Activated CD8-positive, alpha-beta T cell treated with anti-CD3 and anti-CD28 coated beads, Interleukin-2, amount 10 ng/mL, durations not matched to agents 7 days and 5 days (primary cell): ENCODE measurements at regions not wholly inside any gene's neighbourhood (a gene's known extent, or its start where the extent isn't known, plus 50 kb on each side); places are given as distances from the start of the nearest gene placed in this dataset.

Experiments
- ATAC-seq: fragments of 150-1000 bp; cut with Tn5 transposase; one replicate; pipeline ENCODE4 v1.10.0; 2021; ENCODE audit warnings: moderate library complexity
- CTCF ChIA-PET: fragments of 350-600 bp; sonication (Branson Sonifier 250); formaldehyde crosslinking; loops from one replicate; lab custom pipeline; 2021; ENCODE audit warnings: antibody characterized with exemption; lab: Charles Lee
- POLR2A ChIA-PET: fragments of 350-600 bp; sonication (Branson Sonifier 250); formaldehyde crosslinking; loops from one replicate; lab custom pipeline; 2021; ENCODE audit warnings: antibody characterized with exemption; lab: Charles Lee
- DNase-seq: peaks from one replicate; pipeline ENCODE4 v3.0.0-alpha.2; 2020
- H3K27ac Mint-ChIP-seq: one replicate; pipeline ENCODE4 v1.8.0; 2021; ENCODE audit warnings: mild to moderate bottlenecking, mixed read lengths
- H3K27me3 Mint-ChIP-seq: one replicate; pipeline ENCODE4 v1.8.0; 2021; ENCODE audit warnings: low read depth, mixed read lengths
- H3K36me3 Mint-ChIP-seq: one replicate; pipeline ENCODE4 v1.8.0; 2021; ENCODE audit warnings: low read depth, mixed read lengths
- H3K4me1 Mint-ChIP-seq: one replicate; pipeline ENCODE4 v1.8.0; 2021; ENCODE audit warnings: low read depth, mixed read lengths
- H3K4me3 Mint-ChIP-seq: one replicate; pipeline ENCODE4 v1.8.0; 2021; ENCODE audit warnings: mild to moderate bottlenecking, mixed read lengths
- H3K9me3 Mint-ChIP-seq: one replicate; pipeline ENCODE4 v1.8.0; 2022; ENCODE audit warnings: mixed read lengths; ENCODE audit not compliant: insufficient read depth

- no peak for DNase-seq
- no peaks in the 10 kb centered on the region for H3K4me1 Mint-ChIP-seq
- no peak overlapping the region for H3K4me3 Mint-ChIP-seq
- no peaks in the 10 kb centered on the region for H3K9me3 Mint-ChIP-seq
- POLR2A ChIA-PET, result no interaction called here
- no peaks in the 10 kb centered on the region for H3K27me3 Mint-ChIP-seq
- H3K36me3 Mint-ChIP-seq, result no peaks in the 10 kb centered on the region
- CTCF ChIA-PET, result no interaction called here
- no peak for ATAC-seq
- no peak overlapping the region for H3K27ac Mint-ChIP-seq
Measured at GRCh38 chr20:10978019-10978702, 304.4 kb upstream of the JAG1 start.

GRCh38 chr20:10978713-10979112, 304.9 kb upstream of the JAG1 start:
- DNase-seq, result no peak
- no peaks in the 10 kb centered on the region for H3K9me3 Mint-ChIP-seq
- H3K36me3 Mint-ChIP-seq, result no peaks in the 10 kb centered on the region
- no peak overlapping the region for H3K4me3 Mint-ChIP-seq
- no peaks in the 10 kb centered on the region for H3K4me1 Mint-ChIP-seq
- POLR2A ChIA-PET, result no interaction called here
- CTCF ChIA-PET, result no interaction called here
- no peaks in the 10 kb centered on the region for H3K27me3 Mint-ChIP-seq
- no peak for ATAC-seq
- H3K27ac Mint-ChIP-seq, result no peak overlapping the region

GRCh38 chr20:10982692-10983091, 308.9 kb upstream of the JAG1 start:
- ATAC-seq, result no peak
- DNase-seq, result no peak
- no peaks in the 10 kb centered on the region for H3K27me3 Mint-ChIP-seq
- no peak overlapping the region for H3K27ac Mint-ChIP-seq
- no peaks in the 10 kb centered on the region for H3K4me1 Mint-ChIP-seq
- H3K4me3 Mint-ChIP-seq, result no peak overlapping the region
- CTCF ChIA-PET, result no interaction called here
- POLR2A ChIA-PET, result no interaction called here
- no peaks in the 10 kb centered on the region for H3K9me3 Mint-ChIP-seq
- H3K36me3 Mint-ChIP-seq, result no peaks in the 10 kb centered on the region

GRCh38 chr20:10984294-10984693, 310.5 kb upstream of the JAG1 start:
- no peak for DNase-seq
- H3K36me3 Mint-ChIP-seq, result no peaks in the 10 kb centered on the region
- no peak overlapping the region for H3K4me3 Mint-ChIP-seq
- ChIA-PET CTCF (no interaction called here), POLR2A (no interaction called here)
- H3K4me1 Mint-ChIP-seq, result no peaks in the 10 kb centered on the region
- H3K27ac Mint-ChIP-seq, result no peak overlapping the region
- no peaks in the 10 kb centered on the region for H3K9me3 Mint-ChIP-seq
- H3K27me3 Mint-ChIP-seq, result no peaks in the 10 kb centered on the region
- ATAC-seq, result no peak

- no peak for DNase-seq
- Mint-ChIP-seq H3K27me3 (no peaks in the 10 kb centered on the region), H3K27ac (no peak overlapping the region), H3K4me3 (no peak overlapping the region), H3K4me1 (no peaks in the 10 kb centered on the region), H3K36me3 (no peaks in the 10 kb centered on the region), H3K9me3 (no peaks in the 10 kb centered on the region)
- ATAC-seq, result no peak
- POLR2A ChIA-PET, result no interaction called here
- CTCF ChIA-PET, result no interaction called here
Measured at GRCh38 chr20:10984913-10985312, 311.1 kb upstream of the JAG1 start.

GRCh38 chr20:10985536-10985935, 311.7 kb upstream of the JAG1 start:
- Mint-ChIP-seq H3K27ac (no peak overlapping the region), H3K4me1 (no peaks in the 10 kb centered on the region), H3K9me3 (no peaks in the 10 kb centered on the region), H3K4me3 (no peak overlapping the region), H3K36me3 (no peaks in the 10 kb centered on the region), H3K27me3 (no peaks in the 10 kb centered on the region)
- DNase-seq (no peak), ATAC-seq (no peak)
- POLR2A ChIA-PET, result no interaction called here
- CTCF ChIA-PET, result no interaction called here

- H3K4me3 Mint-ChIP-seq, result no peak overlapping the region
- ATAC-seq (no peak), DNase-seq (no peak)
- ChIA-PET POLR2A (no interaction called here), CTCF (no interaction called here)
- no peaks in the 10 kb centered on the region for H3K36me3 Mint-ChIP-seq
- H3K9me3 Mint-ChIP-seq, result no peaks in the 10 kb centered on the region
- H3K27ac Mint-ChIP-seq, result no peak overlapping the region
- H3K27me3 Mint-ChIP-seq, result no peaks in the 10 kb centered on the region
- no peaks in the 10 kb centered on the region for H3K4me1 Mint-ChIP-seq
Measured at GRCh38 chr20:10986586-10986985, 312.8 kb upstream of the JAG1 start.

GRCh38 chr20:10987651-10988383, 314.0 kb upstream of the JAG1 start:
- H3K4me1 Mint-ChIP-seq, result no peaks in the 10 kb centered on the region
- CTCF ChIA-PET, result no interaction called here
- ATAC-seq, result no peak

GRCh38 chr20:10990625-10991382, 317.0 kb upstream of the JAG1 start:
- no peaks in the 10 kb centered on the region for H3K36me3 Mint-ChIP-seq
- H3K27me3 Mint-ChIP-seq, result no peaks in the 10 kb centered on the region

More at GRCh38 chr20:10987651-10988383, 314.0 kb upstream of the JAG1 start:
- H3K4me3 Mint-ChIP-seq, result no peak overlapping the region
- H3K27ac Mint-ChIP-seq, result no peak overlapping the region
- no peaks in the 10 kb centered on the region for H3K9me3 Mint-ChIP-seq
- POLR2A ChIA-PET, result no interaction called here
- no peaks in the 10 kb centered on the region for H3K36me3 Mint-ChIP-seq
- no peaks in the 10 kb centered on the region for H3K27me3 Mint-ChIP-seq
- DNase-seq, result no peak

GRCh38 chr20:10992731-10993130, 318.9 kb upstream of the JAG1 start:
- H3K4me1 Mint-ChIP-seq, result no peaks in the 10 kb centered on the region
- no peaks in the 10 kb centered on the region for H3K9me3 Mint-ChIP-seq
- no peak for ATAC-seq
- H3K36me3 Mint-ChIP-seq, result no peaks in the 10 kb centered on the region
- H3K27me3 Mint-ChIP-seq, result no peaks in the 10 kb centered on the region
- CTCF ChIA-PET, result no interaction called here
- no peak overlapping the region for H3K4me3 Mint-ChIP-seq
- no peak for DNase-seq
- POLR2A ChIA-PET, result no interaction called here
- H3K27ac Mint-ChIP-seq, result no peak overlapping the region

More at GRCh38 chr20:10990625-10991382, 317.0 kb upstream of the JAG1 start:
- H3K27ac Mint-ChIP-seq, result no peak overlapping the region
- ATAC-seq (no peak), DNase-seq (no peak)
- no peaks in the 10 kb centered on the region for H3K9me3 Mint-ChIP-seq
- POLR2A ChIA-PET, result no interaction called here
- H3K4me3 Mint-ChIP-seq, result no peak overlapping the region
- CTCF ChIA-PET, result no interaction called here
- no peaks in the 10 kb centered on the region for H3K4me1 Mint-ChIP-seq

- Mint-ChIP-seq H3K9me3 (no peaks in the 10 kb centered on the region), H3K4me1 (no peaks in the 10 kb centered on the region), H3K27me3 (no peaks in the 10 kb centered on the region), H3K4me3 (no peak overlapping the region), H3K27ac (no peak overlapping the region), H3K36me3 (no peaks in the 10 kb centered on the region)
- DNase-seq (no peak), ATAC-seq (no peak)
- POLR2A ChIA-PET, result no interaction called here
- CTCF ChIA-PET, result no interaction called here
Measured at GRCh38 chr20:10994991-10995700, 321.3 kb upstream of the JAG1 start.

- CTCF ChIA-PET, result no interaction called here
- Mint-ChIP-seq H3K27ac (no peak overlapping the region), H3K9me3 (no peaks in the 10 kb centered on the region), H3K36me3 (no peaks in the 10 kb centered on the region), H3K4me3 (no peak overlapping the region), H3K27me3 (no peaks in the 10 kb centered on the region), H3K4me1 (no peaks in the 10 kb centered on the region)
- DNase-seq (no peak), ATAC-seq (no peak)
- POLR2A ChIA-PET, result no interaction called here
Measured at GRCh38 chr20:10998476-10998875, 324.7 kb upstream of the JAG1 start.
